Liver (tissue), 8 donors: ENCODE measurements at regions not wholly inside any gene's neighbourhood (a gene's known extent, or its start where the extent isn't known, plus 50 kb on each side); places are given as distances from the start of the nearest gene placed in this dataset.

ENCODE experiments used
- DNase-seq: peaks from one replicate; pipeline ENCODE4 v3.0.0-alpha.2; 2017; ENCODE audit warnings: low spot score
- H3K27ac ChIP-seq, 2 donors: one replicate each; pipeline ENCODE4 v1.7.0; 2013; ENCODE audit warnings: inconsistent platforms in 2 of 2, low read length in 2 of 2, control low read depth in 1 of 2, low read depth in 1 of 2, mild to moderate bottlenecking in 1 of 2
- H3K27me3 ChIP-seq, 4 donors: one replicate each; pipeline versions ENCODE4 v1.6.1 to v1.7.0; 2013; ENCODE audit warnings: low read length in 3 of 4, inconsistent platforms in 1 of 4, mild to moderate bottlenecking in 1 of 4, moderate library complexity in 1 of 4; ENCODE audit not compliant: control insufficient read depth in 4 of 4, insufficient read depth in 4 of 4
- H3K36me3 ChIP-seq, 4 donors: one replicate each; pipeline versions ENCODE4 v1.6.1 to v1.7.0; 2013; ENCODE audit warnings: low read length in 3 of 4, mild to moderate bottlenecking in 3 of 4, low read depth in 1 of 4, moderate library complexity in 1 of 4; ENCODE audit not compliant: control insufficient read depth in 4 of 4, insufficient read depth in 3 of 4
- H3K4me1 ChIP-seq, 4 donors: one replicate each; pipeline versions ENCODE4 v1.6.1 to v1.7.0; 2013; ENCODE audit warnings: low read length in 3 of 4, mild to moderate bottlenecking in 3 of 4, moderate library complexity in 1 of 4; ENCODE audit not compliant: control insufficient read depth in 4 of 4, insufficient read depth in 4 of 4
- H3K4me3 ChIP-seq, 3 donors: one replicate each; pipeline versions ENCODE4 v1.6.1 to v1.7.0; 2013; ENCODE audit warnings: low read length in 3 of 3, control low read depth in 1 of 3, low read depth in 1 of 3, mild to moderate bottlenecking in 1 of 3
- H3K9ac ChIP-seq, 2 donors: one replicate each; pipeline ENCODE4 v1.7.0; 2013; ENCODE audit warnings: low read length in 2 of 2, mild to moderate bottlenecking in 2 of 2, moderate library complexity in 2 of 2, control low read depth in 1 of 2, low read depth in 1 of 2
- H3K9me3 ChIP-seq, 4 donors: one replicate each; pipeline versions ENCODE4 v1.6.1 to v1.7.0; 2013; ENCODE audit warnings: low read length in 3 of 4; ENCODE audit not compliant: control insufficient read depth in 4 of 4
- ATF3 ChIP-seq: IDR thresholded peaks from 2 replicates; pipeline ENCODE4 v1.6.1; 2016; ENCODE audit warnings: antibody characterized with exemption
- CTCF ChIP-seq: fragments of 150-350 bp; IDR thresholded peaks from 2 replicates; pipeline ENCODE4 v1.5.1; 2017; ENCODE audit warnings: improper control_type of control experiment, low read depth, low read length; ENCODE audit not compliant: missing input control
- EGR1 ChIP-seq, 2 donors: IDR thresholded peaks; 2 replicates each; pipeline ENCODE4 v1.6.1; 2016 to 2018; ENCODE audit warnings: antibody characterized with exemption in 2 of 2, low read depth in 2 of 2
- FOXA1 ChIP-seq: IDR thresholded peaks from 2 replicates; pipeline ENCODE4 v1.6.1; 2016; ENCODE audit warnings: antibody characterized with exemption
- FOXA2 ChIP-seq: IDR thresholded peaks from 2 replicates; pipeline ENCODE4 v1.6.1; 2016; ENCODE audit warnings: antibody characterized with exemption
- GABPA ChIP-seq, 2 donors: IDR thresholded peaks in 1 of 2; conservative IDR thresholded peaks in 1 of 2; 2 replicates each; pipeline ENCODE4 v1.6.1; 2016; ENCODE audit warnings: antibody characterized with exemption in 2 of 2, mild to moderate bottlenecking in 1 of 2, moderate library complexity in 1 of 2
- HNF4A ChIP-seq, 2 donors: conservative IDR thresholded peaks; 2 replicates each; pipeline ENCODE4 v1.6.1; 2016; ENCODE audit warnings: antibody characterized with exemption in 2 of 2, mild to moderate bottlenecking in 2 of 2
- HNF4G ChIP-seq: IDR thresholded peaks from 2 replicates; pipeline ENCODE4 v1.6.1; 2016; ENCODE audit warnings: antibody characterized with exemption
- JUND ChIP-seq, 2 donors: IDR thresholded peaks; 2 replicates each; pipeline ENCODE4 v1.6.1; 2016; ENCODE audit warnings: antibody characterized with exemption in 2 of 2
- MAX ChIP-seq: IDR thresholded peaks from 2 replicates; pipeline ENCODE4 v1.6.1; 2016; ENCODE audit warnings: antibody characterized with exemption
- NR2F2 ChIP-seq: IDR thresholded peaks from 2 replicates; pipeline ENCODE4 v1.6.1; 2016; ENCODE audit warnings: antibody characterized with exemption
- RAD21 ChIP-seq, 2 donors: IDR thresholded peaks; 2 replicates each; pipeline ENCODE4 v1.6.1; 2016; ENCODE audit warnings: antibody characterized with exemption in 2 of 2, mild to moderate bottlenecking in 2 of 2
- REST ChIP-seq: IDR thresholded peaks from 2 replicates; pipeline ENCODE4 v1.6.1; 2016; ENCODE audit warnings: antibody characterized with exemption, mild to moderate bottlenecking
- RXRA ChIP-seq, 2 donors: IDR thresholded peaks; 2 replicates each; pipeline ENCODE4 v1.6.1; 2017 to 2018; ENCODE audit warnings: antibody characterized with exemption in 2 of 2, mild to moderate bottlenecking in 1 of 2
- SP1 ChIP-seq: IDR thresholded peaks from 2 replicates; pipeline ENCODE4 v1.6.1; 2018; ENCODE audit warnings: antibody characterized with exemption, mild to moderate bottlenecking
- TAF1 ChIP-seq: conservative IDR thresholded peaks from 2 replicates; pipeline ENCODE4 v1.6.1; 2016; ENCODE audit warnings: antibody characterized with exemption, mild to moderate bottlenecking
- YY1 ChIP-seq: IDR thresholded peaks from 2 replicates; pipeline ENCODE4 v1.6.1; 2016; ENCODE audit warnings: antibody characterized with exemption, mild to moderate bottlenecking
- ZBTB33 ChIP-seq: IDR thresholded peaks from 2 replicates; pipeline ENCODE4 v1.6.1; 2016; ENCODE audit warnings: antibody characterized with exemption
- WGBS: extraction: QIAGEN DNeasy Blood & Tissue Kit; methylation state at CpG from one replicate; pipeline ENCODE4 v1.1.7; 2013; 5-methylcytosine and 5-hydroxymethylcytosine counted together
- donor health status: healthy.
- donor health status: healthy.
- donor health status: healthy.
- donor health status: healthy.
- donor health status: healthy.

GRCh38 chr5:117302473-117302872, 727.9 kb upstream of the SEMA6A start:
- Histone ChIP-seq H3K9me3 (no peaks in the 10 kb centered on the region), H3K27ac (no peak overlapping the region), H3K27me3 (no peaks in the 10 kb centered on the region), H3K4me1 (no peaks in the 10 kb centered on the region), H3K4me3 (no peak overlapping the region), H3K36me3 (no peaks in the 10 kb centered on the region), H3K9ac (no peak overlapping the region)
- no peak for TF ChIP-seq REST
- TF ChIP-seq NR2F2, result no peak
- TF ChIP-seq GABPA (IDR thresholded peaks at IDR 0.05 in 1 of 2, conservative IDR thresholded peaks at IDR 0.05 in 1 of 2), result no peak
- no peak for TF ChIP-seq FOXA1
- TF ChIP-seq YY1, result no peak
- no peak for TF ChIP-seq JUND (IDR thresholded peaks at IDR 0.05)
- no peak for TF ChIP-seq MAX
- TF ChIP-seq TAF1, result no peak
- TF ChIP-seq FOXA2, result no peak
- no peak for TF ChIP-seq RXRA (IDR thresholded peaks at IDR 0.05)
- TF ChIP-seq ZBTB33, result no peak
- TF ChIP-seq RAD21 (IDR thresholded peaks at IDR 0.05), result no peak
- no peak for TF ChIP-seq EGR1 (IDR thresholded peaks at IDR 0.05; ENCODE audit: low read depth in 2 of 2)
- no peak for TF ChIP-seq CTCF
- no peak for TF ChIP-seq ATF3
- TF ChIP-seq HNF4G, result no peak
- TF ChIP-seq HNF4A (conservative IDR thresholded peaks at IDR 0.05), result no peak
- TF ChIP-seq SP1, result no peak
- no peak for DNase-seq
- 49% methylated on average over 1 of the region's 1 CpG for WGBS

- no peak for TF ChIP-seq NR2F2
- TF ChIP-seq JUND (IDR thresholded peaks at IDR 0.05), result no peak
- no peak for TF ChIP-seq ATF3
- no peak for TF ChIP-seq CTCF
- TF ChIP-seq HNF4A (conservative IDR thresholded peaks at IDR 0.05), result no peak
- no peak for TF ChIP-seq GABPA (IDR thresholded peaks at IDR 0.05 in 1 of 2, conservative IDR thresholded peaks at IDR 0.05 in 1 of 2)
- no peak for TF ChIP-seq FOXA2
- no peak for TF ChIP-seq MAX
- no peak for TF ChIP-seq ZBTB33
- TF ChIP-seq YY1, result no peak
- H3K27me3 ChIP-seq, result no peaks in the 10 kb centered on the region
- no peaks in the 10 kb centered on the region for H3K4me1 ChIP-seq
- H3K4me3 ChIP-seq, result no peak overlapping the region
- H3K9me3 ChIP-seq, result peaks cover 0 to under 1% (median under 1%) of the 10 kb centered on the region in 4 donors
- DNase-seq, result no peak
- H3K36me3 ChIP-seq, result no peaks in the 10 kb centered on the region
- H3K9ac ChIP-seq, result no peak overlapping the region
- WGBS, result 57% methylated on average over 3 of the region's 3 CpGs
- H3K27ac ChIP-seq, result no peak overlapping the region
These were observed 725.3 kb upstream of the SEMA6A start for GRCh38 chr5:117299936-117300328.
